ENCODE measurements at regions not wholly inside any gene's neighbourhood (a gene's known extent, or its start where the extent isn't known, plus 50 kb on each side); places are given as distances from the start of the nearest gene placed in this dataset.
"Not testable (repeated sequence)": the region's sequence is repeated elsewhere in the genome, so short reads cannot be mapped to it uniquely, and the experiment has no call there.

GRCh38 chr7:67301667-67302066, 305.0 kb downstream of the TYW1 start:
- no peak for FAIRE-seq

- FAIRE-seq: no peak
These were observed 305.7 kb downstream of the TYW1 start for GRCh38 chr7:67302113-67303039.

- not testable (repeated sequence) for FAIRE-seq
These were observed 308.2 kb downstream of the TYW1 start for GRCh38 chr7:67304846-67305245.

- FAIRE-seq: no peak
These were observed 309.7 kb downstream of the TYW1 start for GRCh38 chr7:67306331-67306730.

GRCh38 chr7:67309764-67310549, 313.3 kb downstream of the TYW1 start:
- FAIRE-seq: no peak

- no peak for FAIRE-seq
These were observed 315.3 kb downstream of the TYW1 start for GRCh38 chr7:67311901-67312300.

GRCh38 chr7:67313213-67313612, 316.6 kb downstream of the TYW1 start:
- no peak for FAIRE-seq

GRCh38 chr7:67316902-67317301, 320.3 kb downstream of the TYW1 start:
- not testable (repeated sequence) for FAIRE-seq

GRCh38 chr7:67328257-67328656, 331.6 kb downstream of the TYW1 start:
- not testable (repeated sequence) for FAIRE-seq

- FAIRE-seq: peak; percentile 80
These were observed 338.5 kb downstream of the TYW1 start for GRCh38 chr7:67335165-67335564.

- FAIRE-seq: not testable (repeated sequence)
These were observed 339.0 kb downstream of the TYW1 start for GRCh38 chr7:67335663-67336062.

GRCh38 chr7:67338545-67338944, 341.9 kb downstream of the TYW1 start:
- not testable (repeated sequence) for FAIRE-seq

- FAIRE-seq: no peak
These were observed 344.6 kb downstream of the TYW1 start for GRCh38 chr7:67341153-67341768.

GRCh38 chr7:67343114-67343513, 346.5 kb downstream of the TYW1 start:
- no peak for FAIRE-seq

GRCh38 chr7:67343572-67343971, 346.9 kb downstream of the TYW1 start:
- FAIRE-seq: no peak

- FAIRE-seq: no peak
These were observed 348.0 kb downstream of the TYW1 start for GRCh38 chr7:67344481-67345193.

- FAIRE-seq: no peak
These were observed 349.5 kb downstream of the TYW1 start for GRCh38 chr7:67346126-67346525.

- FAIRE-seq: no peak
These were observed 350.2 kb downstream of the TYW1 start for GRCh38 chr7:67346876-67347275.

GRCh38 chr7:67348171-67348570, 351.5 kb downstream of the TYW1 start:
- no peak for FAIRE-seq

- FAIRE-seq: not testable (repeated sequence)
These were observed 361.0 kb downstream of the TYW1 start for GRCh38 chr7:67357653-67358052.

- FAIRE-seq: not testable (repeated sequence)
These were observed 361.7 kb downstream of the TYW1 start for GRCh38 chr7:67358316-67358715.

GRCh38 chr7:67358738-67359137, 362.1 kb downstream of the TYW1 start:
- not testable (repeated sequence) for FAIRE-seq

GRCh38 chr7:67359900-67360299, 363.3 kb downstream of the TYW1 start:
- no peak for FAIRE-seq
